NCI-H1930 (cell line): ENCODE measurements at regions not wholly inside any gene's neighbourhood (a gene's known extent, or its start where the extent isn't known, plus 50 kb on each side); places are given as distances from the start of the nearest gene placed in this dataset.
"Not testable (repeated sequence)": the region's sequence is repeated elsewhere in the genome, so short reads cannot be mapped to it uniquely, and the experiment has no call there.

Experiments
- DNase-seq, 2 experiments: peaks; one replicate each; lab custom pipeline; 2025; lab: John Stamatoyannopoulos, UW

DNA sequence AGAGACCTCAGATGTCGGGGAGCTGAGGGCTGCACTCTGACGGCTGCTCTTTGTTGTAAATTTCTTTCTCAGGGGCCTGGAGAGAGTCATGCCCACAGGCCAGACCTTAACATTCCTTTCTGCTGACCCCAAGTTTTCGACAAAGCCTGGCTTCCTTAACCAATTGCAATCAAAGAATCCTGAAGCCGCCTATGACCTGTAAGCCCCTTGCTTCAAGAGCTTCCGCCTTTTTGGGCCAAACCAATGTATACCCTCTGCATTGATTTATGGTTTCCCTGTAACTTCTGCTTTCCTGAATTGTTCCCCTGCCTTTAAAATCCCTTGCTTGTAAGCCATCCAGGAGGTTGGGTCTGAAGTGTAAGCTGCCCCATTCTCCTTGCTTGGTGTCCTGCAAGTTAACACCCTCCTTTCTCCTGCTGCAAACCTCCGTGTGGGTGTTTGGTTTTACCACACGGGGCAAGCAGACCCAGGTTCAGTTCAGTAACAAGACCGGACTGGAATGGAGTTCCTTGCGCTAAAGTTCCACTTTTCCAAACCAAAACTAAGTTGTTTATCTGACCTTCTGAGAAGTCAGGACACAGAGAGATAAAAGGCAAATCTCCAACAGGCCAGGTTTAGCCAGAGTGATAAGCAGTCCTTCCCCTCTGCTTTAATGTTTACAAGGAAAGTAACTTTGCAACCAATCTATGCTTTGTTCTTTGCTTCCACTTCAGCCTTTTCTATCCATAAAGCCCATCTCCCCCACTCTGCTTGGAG, 141.6 kb downstream of the KCNJ12 start:
- DNase-seq = no peak

DNA sequence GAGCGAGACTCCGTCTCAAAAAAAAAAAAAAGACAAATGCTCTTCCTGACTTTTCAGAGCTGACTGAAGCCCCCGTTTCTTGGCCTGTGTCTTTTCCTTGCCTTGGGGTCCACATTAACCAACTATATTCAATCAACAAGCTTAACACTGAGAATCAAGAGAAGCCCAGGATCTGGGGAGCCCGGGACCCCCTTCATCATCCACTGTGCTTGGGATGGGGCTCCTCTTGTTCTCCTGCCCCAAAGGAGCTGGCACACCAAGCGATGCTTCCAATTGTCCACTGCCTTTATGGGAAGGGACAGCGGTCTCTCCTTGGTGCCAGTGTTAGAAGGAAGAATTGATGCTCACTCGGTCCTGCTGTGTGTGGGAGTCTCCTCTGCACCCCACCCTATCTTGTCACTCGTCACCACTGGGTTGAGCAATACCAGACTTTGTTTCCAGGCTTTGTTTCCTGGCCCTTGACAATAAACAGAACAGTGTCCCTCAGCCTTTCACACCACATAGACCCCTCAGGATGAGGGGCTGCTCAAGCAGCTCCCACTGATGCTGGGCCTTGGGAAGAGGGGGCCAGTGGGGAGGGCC, 146.7 kb downstream of the KCNJ12 start:
- no peak for DNase-seq

DNA sequence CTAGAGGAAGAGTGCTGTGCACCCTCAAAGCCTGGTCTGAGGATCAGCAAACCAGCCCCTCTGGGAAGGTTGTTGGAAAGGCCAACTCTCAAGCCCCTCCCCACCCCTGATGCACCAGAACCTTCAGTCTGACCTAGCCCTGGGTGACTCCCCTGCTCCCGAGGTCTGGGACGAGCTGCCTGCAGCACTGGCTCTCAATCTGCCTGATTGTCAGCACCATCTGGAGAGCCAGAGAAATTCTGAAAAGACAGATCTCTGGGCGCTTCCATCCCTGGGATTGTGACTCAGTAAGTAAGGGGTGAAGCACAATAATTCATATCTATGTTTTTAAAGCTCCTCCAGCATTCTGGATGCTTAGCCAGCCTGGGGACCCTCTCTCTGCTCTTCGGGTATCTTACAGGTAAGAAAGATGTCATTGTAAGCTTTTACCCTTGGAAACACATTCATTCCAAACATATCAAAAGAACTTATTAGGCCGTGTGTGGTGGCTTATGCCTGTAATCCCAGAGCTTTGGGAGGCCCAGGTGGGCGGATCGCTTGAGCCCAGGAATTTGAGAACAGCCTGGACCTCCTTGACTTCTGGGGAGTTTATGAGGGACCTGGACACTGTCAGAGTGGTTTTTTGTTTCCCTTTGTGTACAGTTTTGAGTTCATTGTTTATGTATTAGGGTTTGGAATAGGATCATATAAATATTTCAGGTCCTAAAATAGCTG, 147.5 kb downstream of the KCNJ12 start:
- no peak for DNase-seq

DNA sequence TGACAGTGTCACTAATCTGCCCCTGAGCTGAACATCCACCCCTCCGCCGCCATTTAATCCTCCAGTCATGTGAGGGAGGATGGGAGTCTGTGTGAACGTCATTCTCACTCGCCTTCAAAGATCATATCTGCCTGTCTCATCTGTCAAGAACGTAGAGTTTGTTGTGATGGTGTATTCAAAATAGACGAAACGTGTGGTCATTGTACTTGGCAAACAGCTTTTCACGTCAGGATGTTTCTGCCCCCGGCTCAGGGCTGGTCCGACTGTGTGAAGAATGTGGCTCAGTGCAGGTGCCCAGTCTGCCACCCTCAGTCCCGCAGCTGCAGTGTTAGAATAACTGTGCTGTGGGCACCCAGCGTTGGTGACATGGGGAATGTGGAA, 148.0 kb downstream of the KCNJ12 start:
- DNase-seq = no peak

DNA sequence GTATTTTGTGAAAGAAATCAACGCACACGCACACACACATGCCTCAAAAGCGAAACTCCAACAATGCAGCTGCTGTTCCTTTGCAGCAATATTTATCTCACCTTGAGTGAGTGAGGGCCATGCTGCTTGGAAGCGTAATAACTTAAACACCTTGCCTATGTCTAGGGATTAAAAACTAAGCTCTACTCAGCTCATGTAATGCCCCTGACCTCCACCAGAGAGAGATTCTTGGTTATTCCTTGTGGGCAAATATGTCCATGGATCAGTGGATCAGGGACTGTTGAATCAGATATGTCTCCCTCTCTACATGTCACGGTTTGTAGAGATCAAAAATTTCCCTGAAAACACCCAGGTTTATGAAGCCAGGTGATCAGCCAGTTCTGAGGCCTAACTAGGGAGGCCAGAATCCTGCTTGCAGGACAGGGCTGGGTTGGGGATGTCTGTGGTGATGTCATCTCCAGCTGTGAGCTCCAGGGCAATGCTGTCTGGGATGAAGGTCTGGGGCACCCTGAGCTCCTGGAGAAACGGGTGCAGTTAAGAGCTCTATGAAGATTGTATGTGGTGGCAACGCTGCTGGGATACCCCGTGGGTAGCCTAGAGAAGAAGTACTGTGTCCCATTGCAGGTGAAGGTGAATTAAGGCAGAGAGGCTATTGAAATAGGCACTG, 149.4 kb downstream of the KCNJ12 start:
- DNase-seq = no peak

DNA sequence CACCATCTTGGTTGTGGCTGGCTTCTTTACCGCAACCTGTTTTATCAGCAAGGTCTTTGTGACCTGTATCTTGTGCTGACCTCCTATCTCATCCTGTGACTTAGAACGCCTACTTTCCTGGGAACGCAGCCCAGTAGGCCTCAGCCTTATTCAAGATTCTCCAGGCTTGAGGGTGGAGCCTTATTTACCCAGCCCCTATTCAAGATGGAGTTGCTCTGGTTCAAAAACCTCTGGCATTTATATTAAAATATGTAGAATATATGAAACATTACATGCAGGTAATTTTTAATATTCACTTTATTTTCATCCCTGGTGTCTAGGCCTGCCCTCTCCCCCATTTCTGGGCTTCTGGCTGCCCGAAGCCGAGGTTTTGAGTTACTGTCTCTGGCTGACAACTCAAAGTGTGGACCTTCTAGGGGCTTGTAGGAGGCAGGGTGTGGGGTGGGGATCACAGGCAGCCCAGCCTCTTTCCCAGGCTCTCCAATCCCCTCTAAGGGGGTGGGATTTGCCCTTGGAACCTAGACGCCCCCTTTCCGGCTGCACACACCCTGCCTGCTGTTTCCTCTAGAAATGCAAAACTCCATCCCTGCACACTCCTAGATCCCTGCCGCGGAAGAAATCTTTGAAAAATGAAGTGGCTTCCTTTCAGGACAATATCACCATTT, 152.0 kb downstream of the KCNJ12 start:
- DNase-seq = no peak

DNA sequence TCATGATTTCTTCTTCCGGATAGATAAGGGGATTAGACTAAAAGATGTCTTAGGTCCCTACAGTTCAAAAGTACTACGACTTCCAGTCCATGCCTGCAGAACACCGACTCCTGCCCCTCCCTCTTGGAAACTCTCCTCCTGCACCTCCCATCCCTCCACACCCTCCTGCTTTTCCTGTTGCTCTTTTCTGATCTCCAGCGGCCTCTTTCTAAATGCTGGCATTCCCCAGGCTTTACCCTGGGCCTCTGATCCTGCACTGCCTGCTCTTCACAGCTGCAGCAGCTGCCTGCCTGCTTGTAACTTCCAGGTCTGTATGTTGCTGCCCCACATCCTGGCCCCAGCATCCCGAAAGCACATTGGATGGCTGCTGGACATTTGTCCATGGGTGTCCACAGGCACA, 154.2 kb downstream of the KCNJ12 start:
- DNase-seq = no peak

DNA sequence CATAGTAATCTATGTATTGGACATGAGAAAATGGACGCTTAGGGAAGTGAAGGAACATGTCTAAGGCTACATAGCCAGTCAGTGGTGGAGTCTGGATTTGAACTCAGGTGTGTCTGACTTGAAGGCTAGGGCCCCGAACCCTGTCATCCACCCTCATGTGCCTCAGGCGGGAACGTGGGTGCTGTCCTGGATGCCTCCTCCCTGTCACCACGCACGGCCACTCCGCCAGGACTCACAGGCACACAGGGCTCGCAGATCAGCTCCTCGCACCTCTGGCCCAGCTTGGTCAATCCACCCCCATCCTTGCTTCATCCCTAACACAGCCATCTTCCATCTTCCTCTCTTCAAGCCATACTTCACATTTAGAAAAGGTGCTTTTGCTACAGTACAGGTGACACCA, 154.7 kb downstream of the KCNJ12 start:
- DNase-seq = no peak

DNA sequence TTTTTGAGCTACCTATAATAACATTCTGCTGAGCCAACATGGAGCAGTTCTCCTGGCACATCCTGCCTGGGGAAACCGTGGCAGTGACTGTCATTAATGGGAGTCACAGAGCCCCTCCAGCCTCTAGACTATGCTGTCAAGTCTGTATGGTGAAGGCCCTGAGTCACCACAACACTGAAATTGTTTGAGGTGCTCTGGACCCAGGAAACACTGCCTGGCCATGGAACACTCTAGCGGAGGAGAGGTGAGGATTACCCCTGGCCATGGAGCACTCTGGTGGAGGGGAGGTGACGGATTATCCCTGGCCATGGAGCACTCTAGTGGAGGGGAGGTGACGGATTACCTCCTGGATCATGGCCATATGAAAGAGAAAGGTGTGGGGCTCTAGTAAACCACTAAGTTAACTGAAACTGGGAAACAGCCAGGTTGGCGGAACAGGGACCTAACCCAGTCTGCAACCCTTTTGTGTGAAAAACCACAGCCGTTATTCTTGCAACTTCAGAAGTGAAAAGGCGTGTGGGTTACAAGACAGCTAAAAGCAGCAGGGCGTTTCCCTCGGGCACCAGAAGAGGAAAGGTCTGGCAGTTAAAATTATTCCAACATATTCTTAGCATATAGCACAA, 156.7 kb downstream of the KCNJ12 start:
- no peak for DNase-seq

DNA sequence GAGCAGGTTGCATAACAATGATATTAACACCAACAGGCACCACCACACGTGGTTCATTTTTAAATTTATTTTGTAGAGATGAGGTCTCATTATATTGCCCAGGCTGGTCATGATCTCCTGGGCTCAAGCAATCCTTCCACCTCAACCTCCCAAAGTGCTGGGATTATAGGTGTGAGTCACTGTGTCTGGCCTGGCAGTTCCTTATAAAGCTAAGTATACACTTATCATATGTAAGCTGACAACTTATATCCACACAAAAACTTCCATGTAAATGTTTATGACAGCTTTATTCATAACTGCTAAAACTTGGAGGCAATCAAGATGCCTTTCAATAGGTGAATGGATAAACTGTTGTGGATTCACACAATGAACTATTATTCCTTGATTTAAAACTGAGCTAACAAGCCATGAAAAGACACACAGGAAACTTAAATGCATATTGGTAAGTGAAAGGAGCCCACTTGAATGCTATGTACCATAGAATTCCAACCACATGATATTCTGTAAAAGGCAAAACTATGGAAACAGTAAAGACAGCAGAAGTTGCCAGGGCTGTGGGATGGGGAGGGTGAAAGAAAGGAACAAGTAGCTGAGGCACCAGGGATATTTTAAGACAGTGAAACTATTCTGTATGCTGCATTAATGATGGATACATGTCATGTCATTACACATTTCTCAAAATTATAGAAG, 156.5 kb upstream of the KCNJ18 start:
- no peak for DNase-seq

DNA sequence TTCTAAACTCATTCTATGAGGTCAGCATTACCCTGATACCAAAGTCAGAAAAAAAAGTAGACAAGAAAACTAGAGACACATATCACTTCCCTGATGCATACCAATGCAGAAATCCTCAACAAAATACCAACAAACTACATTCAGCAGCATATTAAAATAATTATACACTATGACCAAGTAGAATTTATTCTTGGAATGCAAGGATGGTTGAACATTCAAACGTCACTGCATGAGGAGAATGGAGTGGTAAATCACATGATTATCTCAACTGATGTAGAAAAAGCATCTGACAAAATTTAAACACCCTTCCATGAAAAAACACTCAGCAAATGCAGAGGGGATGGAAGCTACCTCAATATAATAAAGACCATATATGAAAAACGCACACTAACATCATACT, 155.0 kb upstream of the KCNJ18 start:
- DNase-seq = no peak

DNA sequence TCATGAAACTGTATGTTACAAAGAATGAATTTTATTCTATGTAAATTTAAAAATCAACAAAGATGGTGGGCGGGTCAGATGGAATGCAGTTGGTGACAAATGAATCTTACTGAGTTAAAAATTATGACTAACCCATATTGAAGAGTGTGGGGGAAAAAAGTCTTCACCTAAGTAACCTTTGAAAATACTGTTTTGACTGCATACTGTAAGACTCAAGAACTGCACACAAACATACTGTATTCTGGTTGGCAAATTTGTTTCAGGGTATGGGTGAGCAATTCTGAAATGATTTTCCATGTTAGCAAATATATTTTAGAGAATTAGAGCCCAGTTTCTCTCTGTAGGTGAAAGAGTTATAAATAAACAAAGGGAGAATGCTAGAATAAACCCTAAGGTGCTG, 153.7 kb upstream of the KCNJ18 start:
- no peak for DNase-seq

DNA sequence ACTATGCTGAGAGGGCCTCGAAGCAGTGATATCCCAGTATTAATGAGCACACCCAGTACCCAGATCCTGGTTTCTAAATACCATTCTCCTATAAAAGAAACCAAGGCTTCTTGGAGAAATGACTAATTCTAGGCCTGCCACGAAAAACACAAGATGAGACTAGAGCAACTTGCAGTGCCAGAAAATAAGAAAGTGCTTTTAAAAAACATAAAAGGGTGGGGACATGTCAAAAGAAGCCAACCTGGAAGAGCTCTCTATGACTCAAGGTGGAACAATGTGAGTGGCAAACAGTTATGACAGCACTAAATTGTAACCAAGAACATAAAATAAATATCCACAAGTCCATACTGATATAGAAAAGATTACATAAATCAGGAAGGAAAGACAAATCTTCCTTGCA, 153.2 kb upstream of the KCNJ18 start:
- DNase-seq = no peak

DNA sequence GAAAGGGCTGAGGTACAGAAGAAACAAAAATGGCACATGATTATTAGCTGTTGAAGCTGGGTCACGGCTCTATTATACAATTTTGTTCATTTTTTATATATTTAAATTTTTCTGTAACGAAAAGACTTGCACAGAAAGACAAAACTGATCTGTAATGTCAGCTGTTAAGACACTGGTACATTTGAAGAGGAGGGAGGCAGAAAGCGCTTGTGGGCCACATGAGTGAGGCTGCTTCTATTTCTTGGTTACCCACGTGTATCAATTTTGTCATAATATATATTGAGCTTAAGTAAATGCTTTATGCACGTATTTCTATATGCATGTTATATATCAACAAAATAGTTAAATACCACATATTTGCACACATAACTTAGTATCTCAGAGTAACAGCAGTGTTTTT, 151.8 kb upstream of the KCNJ18 start:
- no peak for DNase-seq

DNA sequence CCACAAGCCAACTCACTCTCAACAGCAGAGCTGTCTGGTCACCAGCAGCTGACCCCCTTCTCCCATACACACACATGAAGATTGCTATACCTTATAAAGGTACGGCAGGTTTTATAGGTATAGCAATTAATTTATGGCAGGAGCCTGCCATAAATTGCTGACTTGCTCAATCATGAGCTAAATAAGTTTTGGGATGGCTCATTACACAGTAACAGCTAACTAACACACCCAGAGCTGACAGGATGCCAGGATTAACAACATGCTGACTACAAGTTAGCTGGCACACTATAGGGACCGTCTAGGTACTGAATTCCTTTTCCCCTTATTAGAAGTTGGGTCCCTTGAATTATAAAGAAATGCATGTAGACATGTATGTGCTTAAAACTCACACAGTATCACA, 150.3 kb upstream of the KCNJ18 start:
- no peak for DNase-seq

DNA sequence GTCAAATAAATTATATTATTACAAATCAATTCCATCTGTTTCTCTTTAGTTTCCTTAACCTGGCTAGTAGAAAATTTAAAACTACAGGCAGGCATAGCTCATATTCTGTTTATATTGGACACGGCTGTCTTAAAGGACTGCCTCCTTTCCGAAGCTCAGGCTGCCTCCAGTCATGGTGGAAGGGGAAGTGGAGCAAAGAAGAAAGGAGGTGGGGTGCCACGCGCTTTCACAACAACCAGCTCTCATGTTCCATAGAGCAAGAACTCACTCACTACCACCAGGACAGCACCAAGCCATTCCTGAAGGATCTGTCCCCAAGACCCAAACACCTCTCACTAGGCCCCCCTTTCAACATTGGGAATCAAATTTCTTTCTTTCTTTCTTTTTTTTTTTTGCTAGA, 149.3 kb upstream of the KCNJ18 start:
- no peak for DNase-seq

DNA sequence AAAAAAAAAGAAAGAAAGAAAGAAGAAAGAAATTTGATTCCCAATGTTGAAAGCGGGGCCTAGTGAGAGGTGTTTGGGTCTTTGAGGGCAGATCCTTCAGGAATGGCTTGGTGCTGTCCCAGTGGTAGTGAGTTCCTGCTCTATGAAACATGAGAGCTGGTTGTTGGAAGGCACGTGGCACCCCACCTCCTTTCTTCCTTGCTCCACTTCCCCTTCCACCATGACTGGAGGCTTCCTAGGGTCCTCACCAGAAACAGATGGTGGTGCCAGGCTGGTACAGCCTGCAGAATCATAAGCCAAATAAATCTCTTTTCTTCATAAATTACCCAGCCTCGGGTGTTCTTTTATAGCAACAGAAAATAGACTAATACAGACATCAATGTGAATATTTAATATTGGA, 147.3 kb upstream of the KCNJ18 start:
- DNase-seq = no peak

DNA sequence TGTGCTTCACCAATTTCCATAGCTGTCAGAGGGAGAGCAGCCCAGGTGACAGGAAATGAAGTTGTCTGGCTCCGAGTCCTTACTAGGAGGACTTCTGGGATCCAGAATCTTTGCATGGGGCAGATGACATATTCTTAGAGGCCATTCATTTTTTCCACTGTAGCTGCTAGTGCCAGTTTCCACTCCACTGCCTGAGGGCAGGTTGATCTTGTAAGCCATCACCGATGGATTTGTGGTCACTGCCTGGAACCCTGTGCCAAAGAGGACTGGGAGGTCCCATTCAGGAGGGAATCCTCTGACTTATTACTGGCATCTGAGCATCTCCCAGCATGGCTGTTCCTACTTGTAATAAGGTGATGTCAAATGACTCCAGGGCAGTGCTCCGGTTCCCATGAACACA, 144.1 kb upstream of the KCNJ18 start:
- no peak for DNase-seq

DNA sequence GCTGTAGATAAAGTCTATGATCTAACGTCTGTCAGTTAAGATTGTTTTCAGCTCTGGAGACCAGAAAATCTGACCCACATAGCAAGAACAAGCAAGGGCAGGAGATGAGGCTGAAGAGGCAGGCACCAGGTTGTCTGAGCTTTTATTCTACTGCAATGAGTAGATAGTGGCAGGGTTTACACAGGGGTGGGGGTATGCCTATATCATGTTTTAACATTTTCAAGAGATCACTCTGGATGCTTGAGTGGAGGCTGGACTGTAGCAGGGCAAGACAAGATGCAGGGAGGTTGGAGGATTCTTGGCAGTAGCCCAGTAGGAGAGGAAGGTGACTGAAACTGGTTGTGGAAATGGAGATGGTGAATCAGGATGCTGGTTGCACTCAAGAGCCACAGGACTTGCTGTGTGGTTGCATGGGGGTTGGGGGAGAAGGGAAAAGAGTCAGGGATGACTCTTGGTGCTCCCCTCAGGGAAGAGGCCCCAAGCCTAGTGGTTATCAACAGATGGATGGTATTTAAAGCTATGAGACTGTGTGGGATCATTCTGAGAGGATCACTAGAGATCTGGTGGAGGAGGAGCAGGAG, 143.1 kb upstream of the KCNJ18 start:
- DNase-seq = no peak

DNA sequence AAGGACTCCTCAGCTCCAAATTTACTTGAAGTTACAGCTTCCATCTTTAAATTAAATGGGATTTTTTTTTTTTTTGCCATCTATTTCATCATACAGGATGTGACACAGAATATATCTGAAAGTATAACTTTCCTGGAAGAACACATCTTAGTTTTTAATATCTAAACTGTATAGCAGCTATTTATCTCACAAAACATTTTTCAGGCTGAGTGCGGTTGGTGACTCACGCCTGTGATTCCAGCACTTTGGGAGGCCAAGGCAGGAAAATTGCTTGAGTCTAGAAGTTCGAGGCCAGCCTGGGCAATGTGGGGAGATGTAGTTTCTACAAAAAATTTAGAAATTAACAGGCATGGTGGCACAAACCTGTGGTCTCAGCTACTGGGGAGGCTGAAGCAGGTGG, 142.3 kb upstream of the KCNJ18 start:
- DNase-seq = not testable (repeated sequence)
